Activated T-cell treated with anti-CD3 and anti-CD28 coated beads, Interleukin-2, amount 50 U/mL, for 24 hours (primary cell): ENCODE measurements at regions not wholly inside any gene's neighbourhood (a gene's known extent, or its start where the extent isn't known, plus 50 kb on each side); places are given as distances from the start of the nearest gene placed in this dataset.

Experiments used
- DNase-seq: peaks from one replicate; pipeline ENCODE4 v3.0.0-alpha.2; 2020
- H3K27ac Mint-ChIP-seq: 2 replicates; pipeline ENCODE4 v1.8.0; 2020; ENCODE audit warnings: mild to moderate bottlenecking, mixed read lengths
- H3K27me3 Mint-ChIP-seq: 2 replicates; pipeline ENCODE4 v1.8.0; 2020; ENCODE audit warnings: mixed read lengths
- H3K36me3 Mint-ChIP-seq: 2 replicates; pipeline ENCODE4 v1.8.0; 2020; ENCODE audit warnings: low read depth, mixed read lengths
- H3K4me1 Mint-ChIP-seq: 2 replicates; pipeline ENCODE4 v1.8.0; 2020; ENCODE audit warnings: low read depth, mixed read lengths
- H3K4me3 Mint-ChIP-seq: 2 replicates; pipeline ENCODE4 v1.8.0; 2020; ENCODE audit warnings: mild to moderate bottlenecking, moderate library complexity, mixed read lengths
- H3K9me3 Mint-ChIP-seq: 2 replicates; pipeline ENCODE4 v1.8.0; 2020; ENCODE audit warnings: mixed read lengths

GRCh38 chr2:64318476-64318748 lies 135.6 kb upstream of the LGALSL start:
- H3K27me3 Mint-ChIP-seq = no peaks in the 10 kb centered on the region
- H3K9me3 Mint-ChIP-seq = no peaks in the 10 kb centered on the region
- no peaks in the 10 kb centered on the region for H3K36me3 Mint-ChIP-seq
- H3K4me3 Mint-ChIP-seq = no peak overlapping the region
- DNase-seq = no peak
- peaks cover 14% of the 10 kb centered on the region for H3K4me1 Mint-ChIP-seq
- no peak overlapping the region for H3K27ac Mint-ChIP-seq

GRCh38 chr2:64319896-64320295 lies 134.1 kb upstream of the LGALSL start:
- H3K27me3 Mint-ChIP-seq = no peaks in the 10 kb centered on the region
- no peaks in the 10 kb centered on the region for H3K9me3 Mint-ChIP-seq
- H3K4me3 Mint-ChIP-seq = no peak overlapping the region
- no peaks in the 10 kb centered on the region for H3K36me3 Mint-ChIP-seq
- no peak for DNase-seq
- H3K4me1 Mint-ChIP-seq = peaks cover 27% of the 10 kb centered on the region
- H3K27ac Mint-ChIP-seq = no peak overlapping the region

- peaks cover 50% of the 10 kb centered on the region for H3K4me1 Mint-ChIP-seq
- no peak overlapping the region for H3K4me3 Mint-ChIP-seq
- no peaks in the 10 kb centered on the region for H3K27me3 Mint-ChIP-seq
Observed at GRCh38 chr2:64322433-64322832, 131.5 kb upstream of the LGALSL start.

GRCh38 chr2:64323197-64323596 lies 130.8 kb upstream of the LGALSL start:
- no peak for DNase-seq
- H3K36me3 Mint-ChIP-seq = no peaks in the 10 kb centered on the region
- no peak overlapping the region for H3K4me3 Mint-ChIP-seq
- H3K9me3 Mint-ChIP-seq = peaks cover 4% of the 10 kb centered on the region
- peaks cover 52% of the 10 kb centered on the region for H3K4me1 Mint-ChIP-seq
- H3K27ac Mint-ChIP-seq = no peak overlapping the region
- H3K27me3 Mint-ChIP-seq = no peaks in the 10 kb centered on the region

More at GRCh38 chr2:64322433-64322832, 131.5 kb upstream of the LGALSL start:
- no peak overlapping the region for H3K27ac Mint-ChIP-seq
- H3K9me3 Mint-ChIP-seq = peaks cover 4% of the 10 kb centered on the region
- DNase-seq = no peak
- no peaks in the 10 kb centered on the region for H3K36me3 Mint-ChIP-seq

- Mint-ChIP-seq H3K9me3 (peaks cover 4% of the 10 kb centered on the region), H3K27ac (peak overlapping the region; percentile 99), H3K36me3 (no peaks in the 10 kb centered on the region), H3K4me1 (peaks cover 57% of the 10 kb centered on the region), H3K4me3 (peak overlapping the region; percentile 70), H3K27me3 (no peaks in the 10 kb centered on the region)
- DNase-seq = no peak
Observed at GRCh38 chr2:64324746-64325410, 129.1 kb upstream of the LGALSL start.

GRCh38 chr2:64325477-64325851 lies 128.5 kb upstream of the LGALSL start:
- no peak for DNase-seq

GRCh38 chr2:64325852-64326577 lies 127.9 kb upstream of the LGALSL start:
- Mint-ChIP-seq H3K4me1 (peaks cover 68% of the 10 kb centered on the region), H3K27me3 (no peaks in the 10 kb centered on the region), H3K27ac (peak overlapping the region; percentile 99), H3K36me3 (no peaks in the 10 kb centered on the region), H3K4me3 (peak overlapping the region; percentile 70), H3K9me3 (peaks cover 4% of the 10 kb centered on the region)
- peak; percentile 77 for DNase-seq

More at GRCh38 chr2:64325477-64325851, 128.5 kb upstream of the LGALSL start:
- Mint-ChIP-seq H3K9me3 (peaks cover 4% of the 10 kb centered on the region), H3K27me3 (no peaks in the 10 kb centered on the region), H3K4me3 (peak overlapping the region; percentile 70), H3K27ac (peak overlapping the region; percentile 99), H3K36me3 (no peaks in the 10 kb centered on the region), H3K4me1 (peaks cover 62% of the 10 kb centered on the region)

GRCh38 chr2:64326578-64327050 lies 127.3 kb upstream of the LGALSL start:
- Mint-ChIP-seq H3K4me1 (peaks cover 70% of the 10 kb centered on the region), H3K27ac (peak overlapping the region; percentile 99), H3K36me3 (no peaks in the 10 kb centered on the region), H3K9me3 (peaks cover 4% of the 10 kb centered on the region), H3K4me3 (peak overlapping the region; percentile 67), H3K27me3 (no peaks in the 10 kb centered on the region)
- no peak for DNase-seq

- Mint-ChIP-seq H3K4me1 (peaks cover 71% of the 10 kb centered on the region), H3K27ac (peak overlapping the region; percentile 99), H3K9me3 (peaks cover 4% of the 10 kb centered on the region), H3K36me3 (no peaks in the 10 kb centered on the region), H3K27me3 (no peaks in the 10 kb centered on the region), H3K4me3 (peak overlapping the region; percentile 67)
- no peak for DNase-seq
Observed at GRCh38 chr2:64327129-64327509, 126.8 kb upstream of the LGALSL start.

GRCh38 chr2:64327510-64328414 lies 126.2 kb upstream of the LGALSL start:
- peak; percentile 74 for DNase-seq
- H3K27me3 Mint-ChIP-seq = no peaks in the 10 kb centered on the region

GRCh38 chr2:64328415-64328722 lies 125.6 kb upstream of the LGALSL start:
- H3K27me3 Mint-ChIP-seq = no peaks in the 10 kb centered on the region
- no peak overlapping the region for H3K4me3 Mint-ChIP-seq
- peaks cover 4% of the 10 kb centered on the region for H3K9me3 Mint-ChIP-seq
- peaks cover 71% of the 10 kb centered on the region for H3K4me1 Mint-ChIP-seq
- H3K36me3 Mint-ChIP-seq = no peaks in the 10 kb centered on the region
- peak overlapping the region; percentile 99 for H3K27ac Mint-ChIP-seq
- no peak for DNase-seq

More at GRCh38 chr2:64327510-64328414, 126.2 kb upstream of the LGALSL start:
- Mint-ChIP-seq H3K4me3 (peak overlapping the region; percentile 67), H3K9me3 (peaks cover 4% of the 10 kb centered on the region), H3K36me3 (no peaks in the 10 kb centered on the region), H3K27ac (peak overlapping the region; percentile 99), H3K4me1 (peaks cover 71% of the 10 kb centered on the region)

- Mint-ChIP-seq H3K9me3 (peaks cover 4% of the 10 kb centered on the region), H3K36me3 (no peaks in the 10 kb centered on the region), H3K27ac (no peak overlapping the region), H3K27me3 (no peaks in the 10 kb centered on the region), H3K4me3 (no peak overlapping the region), H3K4me1 (peaks cover 69% of the 10 kb centered on the region)
- no peak for DNase-seq
Observed at GRCh38 chr2:64328756-64329155, 125.2 kb upstream of the LGALSL start.

- no peak for DNase-seq
- H3K36me3 Mint-ChIP-seq = no peaks in the 10 kb centered on the region
- no peak overlapping the region for H3K27ac Mint-ChIP-seq
- H3K9me3 Mint-ChIP-seq = peaks cover 4% of the 10 kb centered on the region
- H3K27me3 Mint-ChIP-seq = no peaks in the 10 kb centered on the region
- H3K4me3 Mint-ChIP-seq = no peak overlapping the region
- H3K4me1 Mint-ChIP-seq = peaks cover 59% of the 10 kb centered on the region
Observed at GRCh38 chr2:64329848-64330247, 124.1 kb upstream of the LGALSL start.

GRCh38 chr2:64330281-64331113 lies 123.5 kb upstream of the LGALSL start:
- Mint-ChIP-seq H3K4me3 (peak overlapping the region; percentile 59), H3K27me3 (no peaks in the 10 kb centered on the region), H3K36me3 (no peaks in the 10 kb centered on the region), H3K27ac (peak overlapping the region; percentile 78), H3K4me1 (peaks cover 52% of the 10 kb centered on the region), H3K9me3 (no peaks in the 10 kb centered on the region)
- peak; percentile 79 for DNase-seq
